HT-29 (cell line): ENCODE measurements at regions not wholly inside any gene's neighbourhood (a gene's known extent, or its start where the extent isn't known, plus 50 kb on each side); places are given as distances from the start of the nearest gene placed in this dataset.
"Not testable (repeated sequence)": the region's sequence is repeated elsewhere in the genome, so short reads cannot be mapped to it uniquely, and the experiment has no call there.

Experiments
- DNase-seq: peaks from one replicate; pipeline ENCODE4 v3.0.0-alpha.2; 2015; ENCODE audit warnings: low spot score

- DNase-seq = no peak
Measured at GRCh38 chr7:66537380-66537779, 91.3 kb upstream of the KCTD7 start.

GRCh38 chr7:66537876-66538275, 90.8 kb upstream of the KCTD7 start:
- DNase-seq = no peak

GRCh38 chr7:66539264-66539623, 89.4 kb upstream of the KCTD7 start:
- no peak for DNase-seq

- no peak for DNase-seq
Measured at GRCh38 chr7:66539902-66540375, 88.7 kb upstream of the KCTD7 start.

- DNase-seq = no peak
Measured at GRCh38 chr7:66542049-66542448, 86.6 kb upstream of the KCTD7 start.

GRCh38 chr7:66542528-66543269, 86.0 kb upstream of the KCTD7 start:
- no peak for DNase-seq

- DNase-seq = no peak
Measured at GRCh38 chr7:66549466-66549865, 79.2 kb upstream of the KCTD7 start.

GRCh38 chr7:66553001-66553400, 75.7 kb upstream of the KCTD7 start:
- DNase-seq = no peak

GRCh38 chr7:66553675-66554074, 75.0 kb upstream of the KCTD7 start:
- not testable (repeated sequence) for DNase-seq

- DNase-seq = not testable (repeated sequence)
Measured at GRCh38 chr7:66554291-66554690, 74.4 kb upstream of the KCTD7 start.

GRCh38 chr7:66554842-66555430, 73.7 kb upstream of the KCTD7 start:
- DNase-seq = not testable (repeated sequence)

GRCh38 chr7:66556177-66556548, 72.5 kb upstream of the KCTD7 start:
- DNase-seq = no peak

GRCh38 chr7:66556549-66557213, 72.0 kb upstream of the KCTD7 start:
- no peak for DNase-seq

GRCh38 chr7:66557214-66558200, 71.2 kb upstream of the KCTD7 start:
- DNase-seq = peak; percentile 54

GRCh38 chr7:66558201-66558641, 70.5 kb upstream of the KCTD7 start:
- DNase-seq = no peak

- DNase-seq = no peak
Measured at GRCh38 chr7:66558660-66559465, 69.8 kb upstream of the KCTD7 start.

GRCh38 chr7:66564045-66564444, 64.6 kb upstream of the KCTD7 start:
- DNase-seq = no peak

GRCh38 chr7:66570179-66570578, 58.5 kb upstream of the KCTD7 start:
- not testable (repeated sequence) for DNase-seq

- no peak for DNase-seq
Measured at GRCh38 chr7:66571568-66571967, 57.1 kb upstream of the KCTD7 start.

GRCh38 chr7:66573782-66574495, 54.7 kb upstream of the KCTD7 start:
- DNase-seq = not testable (repeated sequence)
